ENCODE measurements at regions not wholly inside any gene's neighbourhood (a gene's known extent, or its start where the extent isn't known, plus 50 kb on each side); places are given as distances from the start of the nearest gene placed in this dataset.
A peak's percentile ranks its signal among the peaks of the same experiment; 100 is the strongest.

- H3K79me2 ChIP-seq (ENCODE audit: low read depth): peaks cover 12% of the 10 kb centered on the region; the same call in 1 of the 2 replicates
- no peak overlapping the region for H3K4me2 ChIP-seq
- DNase-seq: peak in 1 of 2 experiments; percentile 79
- H3K27ac ChIP-seq: peak overlapping the region; percentile 87; the same call in 1 of the 2 replicates
- H2AFZ ChIP-seq: 0 out of 2 replicates have a peak overlapping the region, but pooled peaks have one; percentile 16
- peaks cover 27% of the 10 kb centered on the region for H3F3A ChIP-seq (ENCODE audit: insufficient read depth, low read depth)
- ChIA-PET POLR2A (ENCODE audit: unreplicated experiment) (no interaction called here), CTCF (interaction anchor here (0.6 kb wide), 1 partner anchor 38 kb away, joined by 3 read pairs; no protein-coding TSS in a partner anchor)
- no peak for TF ChIP-seq EZH2 (IDR thresholded peaks at IDR 0.05; ENCODE audit: low read depth)
- no peak for TF ChIP-seq CTCF (conservative IDR thresholded peaks at IDR 0.05)
- no peaks in the 10 kb centered on the region for H3K36me3 ChIP-seq (ENCODE audit: low read depth)
- H3K9me3 ChIP-seq (ENCODE audit: insufficient read depth, low read depth): 0 out of 2 replicates have a peak, but pooled peaks cover 5% of the 10 kb centered on the region
- no peaks in the 10 kb centered on the region for H3K9me2 ChIP-seq (ENCODE audit: insufficient read depth)
- no peaks in the 10 kb centered on the region for H3K27me3 ChIP-seq (ENCODE audit: insufficient read depth, low read depth)
- H3K4me1 ChIP-seq (replicated peaks; ENCODE audit: insufficient read depth): peaks cover 64% of the 10 kb centered on the region
- intact Hi-C loops (cut with micrococcal nuclease; ENCODE audit: unreplicated experiment): no loop called here
- no peaks in the 10 kb centered on the region for H4K20me1 ChIP-seq (ENCODE audit: insufficient read depth)
- H3K4me3 ChIP-seq: no peak overlapping the region; the same call in 1 of the 2 replicates
- BruUV-seq (replicated peaks): no TSS peak
Observed at GRCh38 chr21:14880922-14881321, 183.9 kb downstream of the NRIP1 start.

DNA sequence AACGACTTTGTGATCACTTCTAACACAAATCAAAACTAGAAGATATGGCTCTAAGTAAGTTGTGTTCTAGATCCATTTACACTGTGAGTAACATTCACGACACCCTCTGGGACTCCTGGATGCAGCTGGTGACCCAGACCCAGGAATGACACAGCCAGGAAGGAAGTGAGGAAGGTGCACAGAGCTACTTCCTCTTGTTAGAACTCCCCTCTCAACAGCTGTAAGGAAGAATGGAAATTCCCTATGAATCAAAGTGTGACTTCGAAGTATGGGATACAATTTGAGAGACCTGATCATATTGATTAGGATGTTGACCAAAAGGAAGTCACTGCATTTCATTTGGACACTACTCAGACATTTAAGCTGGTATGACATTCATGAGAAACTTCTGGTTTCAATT lies 185.3 kb downstream of the NRIP1 start:
- POLR2A ChIA-PET (ENCODE audit: unreplicated experiment): no interaction called here
- H3K9me2 ChIP-seq (ENCODE audit: insufficient read depth): no peaks in the 10 kb centered on the region
- no peaks in the 10 kb centered on the region for H3K36me3 ChIP-seq (ENCODE audit: low read depth)
- intact Hi-C loops (cut with micrococcal nuclease; ENCODE audit: unreplicated experiment): loop anchor here (5.0 kb wide), 1 partner anchor 183 kb away; the partner anchor contains the start of gene NRIP1
- CTCF ChIA-PET: no interaction called here
- peaks cover 27% of the 10 kb centered on the region for H3F3A ChIP-seq (ENCODE audit: insufficient read depth, low read depth)
- TF ChIP-seq CTCF (conservative IDR thresholded peaks at IDR 0.05) (no peak), EZH2 (IDR thresholded peaks at IDR 0.05; ENCODE audit: low read depth) (no peak)
- BruUV-seq (replicated peaks): no TSS peak
- H3K27ac ChIP-seq: peak overlapping the region; percentile 87
- H3K4me3 ChIP-seq: no peak overlapping the region
- peaks cover 79% of the 10 kb centered on the region for H3K4me1 ChIP-seq (replicated peaks; ENCODE audit: insufficient read depth)
- no peak for DNase-seq
- no peaks in the 10 kb centered on the region for H3K27me3 ChIP-seq (ENCODE audit: insufficient read depth, low read depth)
- peaks cover 12% of the 10 kb centered on the region; the same call in 1 of the 2 replicates for H3K79me2 ChIP-seq (ENCODE audit: low read depth)
- H4K20me1 ChIP-seq (ENCODE audit: insufficient read depth): no peaks in the 10 kb centered on the region
- no peak overlapping the region for H2AFZ ChIP-seq
- H3K9me3 ChIP-seq (ENCODE audit: insufficient read depth, low read depth): 0 out of 2 replicates have a peak, but pooled peaks cover 5% of the 10 kb centered on the region
- H3K4me2 ChIP-seq: peak overlapping the region; percentile 52; the same call in 1 of the 2 replicates

DNA sequence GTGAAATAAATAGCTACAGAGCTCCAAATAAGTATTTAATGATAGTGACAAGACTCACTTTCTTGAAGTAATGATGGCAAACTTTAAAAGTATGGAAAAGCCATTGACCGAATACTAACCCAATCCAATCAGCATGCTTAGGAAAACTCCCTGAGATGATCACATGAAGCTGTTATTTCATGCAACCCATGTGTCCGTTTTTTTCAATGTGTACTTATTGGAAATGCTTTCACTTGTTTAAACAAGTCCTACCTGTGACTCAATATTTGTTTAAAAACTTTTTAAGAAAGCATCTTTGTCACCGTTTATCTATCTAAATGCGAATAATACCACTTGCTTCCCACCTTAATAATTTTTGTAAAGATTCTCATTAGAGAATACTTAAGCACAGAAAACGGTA lies 185.8 kb downstream of the NRIP1 start:
- Histone ChIP-seq H3K4me2 (peak overlapping the region; percentile 52), H2AFZ (no peak overlapping the region), H3K27ac (peak overlapping the region; percentile 87), H3K79me2 (ENCODE audit: low read depth) (peaks cover 12% of the 10 kb centered on the region; the same call in 1 of the 2 replicates), H3K27me3 (ENCODE audit: insufficient read depth, low read depth) (no peaks in the 10 kb centered on the region), H3F3A (ENCODE audit: insufficient read depth, low read depth) (peaks cover 27% of the 10 kb centered on the region), H3K9me3 (ENCODE audit: insufficient read depth, low read depth) (0 out of 2 replicates have a peak, but pooled peaks cover 5% of the 10 kb centered on the region), H3K9me2 (ENCODE audit: insufficient read depth) (no peaks in the 10 kb centered on the region), H3K4me3 (no peak overlapping the region; the same call in 1 of the 2 replicates), H3K4me1 (replicated peaks; ENCODE audit: insufficient read depth) (peaks cover 84% of the 10 kb centered on the region), H3K36me3 (ENCODE audit: low read depth) (no peaks in the 10 kb centered on the region), H4K20me1 (ENCODE audit: insufficient read depth) (no peaks in the 10 kb centered on the region)
- ChIA-PET CTCF (no interaction called here), POLR2A (ENCODE audit: unreplicated experiment) (no interaction called here)
- TF ChIP-seq CTCF (conservative IDR thresholded peaks at IDR 0.05) (no peak), EZH2 (IDR thresholded peaks at IDR 0.05; ENCODE audit: low read depth) (no peak)
- intact Hi-C loops (cut with micrococcal nuclease; ENCODE audit: unreplicated experiment): loop anchor here (5.0 kb wide), 1 partner anchor 183 kb away; the partner anchor contains the start of gene NRIP1
- no TSS peak for BruUV-seq (replicated peaks)
- peak in 1 of 2 experiments; percentile 47 for DNase-seq
